Mucosa of descending colon (tissue), 3 donors: ENCODE measurements at regions not wholly inside any gene's neighbourhood (a gene's known extent, or its start where the extent isn't known, plus 50 kb on each side); places are given as distances from the start of the nearest gene placed in this dataset.

Source experiments
- ATAC-seq: fragments of 200-7000 bp; cut with Tn5 transposase; one replicate; pipeline ENCODE4 v1.9.1; 2020; ENCODE audit warnings: mild to moderate bottlenecking, moderate library complexity
- DNase-seq, 3 donors: peaks; one replicate each; pipeline ENCODE4 v3.0.0-alpha.2; 2020
- H3K36me3 ChIP-seq: fragments of 200-600 bp; one replicate; pipeline ENCODE4 v1.8.0; 2021; ENCODE audit warnings: low read depth, mild to moderate bottlenecking
- H3K4me1 ChIP-seq: fragments of 200-600 bp; one replicate; pipeline ENCODE4 v1.8.0; 2021; ENCODE audit warnings: low read depth, mild to moderate bottlenecking
- H3K4me3 ChIP-seq: fragments of 200-600 bp; one replicate; pipeline ENCODE4 v1.8.0; 2021; ENCODE audit warnings: mild to moderate bottlenecking
- H3K9me3 ChIP-seq: fragments of 200-600 bp; one replicate; pipeline ENCODE4 v1.8.0; 2021; ENCODE audit warnings: mild to moderate bottlenecking
- CTCF ChIP-seq: fragments of 200-600 bp; IDR thresholded peaks from one replicate; pipeline ENCODE4 v1.8.0; 2022; ENCODE audit warnings: antibody characterized with exemption, mild to moderate bottlenecking
- intact Hi-C, 2 donors: fragments of 100-400 bp; cut with DNase I in 1 of 2; cut with micrococcal nuclease in 1 of 2; formaldehyde crosslinking; loops; one replicate each; pipeline versions ENCODE4 v1.11.0 to v1.11.1; 2022; cut with DNase I, micrococcal nuclease
- donor health status: DM: no; HTN: no; CAD: no; lungs with moderate emphysema.
- donor health status: DM: no; HTN: no; CAD: no.
- donor health status: DM: no; HTN: yes; CAD: no.

- intact Hi-C loops: no loop called here
- DNase-seq: no peak
- TF ChIP-seq CTCF: no peak
- Histone ChIP-seq H3K4me3 (no peak overlapping the region), H3K36me3 (no peaks in the 10 kb centered on the region), H3K9me3 (no peaks in the 10 kb centered on the region), H3K4me1 (no peaks in the 10 kb centered on the region)
- no peak for ATAC-seq
Measured at GRCh38 chr11:19573666-19574065, 139.0 kb upstream of the NAV2 start.

GRCh38 chr11:19571906-19572305 lies 140.7 kb upstream of the NAV2 start:
- no peak for DNase-seq
- intact Hi-C loops: no loop called here
- Histone ChIP-seq H3K36me3 (no peaks in the 10 kb centered on the region), H3K4me3 (no peak overlapping the region), H3K4me1 (no peaks in the 10 kb centered on the region), H3K9me3 (no peaks in the 10 kb centered on the region)
- no peak for ATAC-seq
- no peak for TF ChIP-seq CTCF

GRCh38 chr11:19570889-19571288 lies 141.7 kb upstream of the NAV2 start:
- Histone ChIP-seq H3K36me3 (no peaks in the 10 kb centered on the region), H3K4me3 (no peak overlapping the region), H3K9me3 (no peaks in the 10 kb centered on the region), H3K4me1 (no peaks in the 10 kb centered on the region)
- ATAC-seq: no peak
- TF ChIP-seq CTCF: no peak
- no peak for DNase-seq
- intact Hi-C loops: no loop called here

- Histone ChIP-seq H3K36me3 (no peaks in the 10 kb centered on the region), H3K9me3 (no peaks in the 10 kb centered on the region), H3K4me3 (no peak overlapping the region), H3K4me1 (no peaks in the 10 kb centered on the region)
- no peak for ATAC-seq
- TF ChIP-seq CTCF: no peak
- DNase-seq: no peak
- intact Hi-C loops: loop anchor here in 1 of 2 donors (10.0 kb wide), 1 partner anchor 337 kb away; no protein-coding TSS in a partner anchor
Measured at GRCh38 chr11:19567996-19568395, 144.6 kb upstream of the NAV2 start.

GRCh38 chr11:19566583-19567379 lies 145.9 kb upstream of the NAV2 start:
- no peaks in the 10 kb centered on the region for H3K9me3 ChIP-seq
- ATAC-seq (no peak), DNase-seq (no peak)
- TF ChIP-seq CTCF: no peak
- no peak overlapping the region for H3K4me3 ChIP-seq
- H3K4me1 ChIP-seq: no peaks in the 10 kb centered on the region
- H3K36me3 ChIP-seq: no peaks in the 10 kb centered on the region
- intact Hi-C loops: loop anchor here in 1 of 2 donors (10.0 kb wide), 1 partner anchor 338 kb away; no protein-coding TSS in a partner anchor
